NCI-H2171 treated with DMSO at 0.1 percent for 48 hours (cell line): ENCODE measurements at regions not wholly inside any gene's neighbourhood (a gene's known extent, or its start where the extent isn't known, plus 50 kb on each side); places are given as distances from the start of the nearest gene placed in this dataset.
"Not testable (repeated sequence)": the region's sequence is repeated elsewhere in the genome, so short reads cannot be mapped to it uniquely, and the experiment has no call there.

Experiments
- DNase-seq: peaks from one replicate; lab custom pipeline; 2025; lab: John Stamatoyannopoulos, UW

DNA sequence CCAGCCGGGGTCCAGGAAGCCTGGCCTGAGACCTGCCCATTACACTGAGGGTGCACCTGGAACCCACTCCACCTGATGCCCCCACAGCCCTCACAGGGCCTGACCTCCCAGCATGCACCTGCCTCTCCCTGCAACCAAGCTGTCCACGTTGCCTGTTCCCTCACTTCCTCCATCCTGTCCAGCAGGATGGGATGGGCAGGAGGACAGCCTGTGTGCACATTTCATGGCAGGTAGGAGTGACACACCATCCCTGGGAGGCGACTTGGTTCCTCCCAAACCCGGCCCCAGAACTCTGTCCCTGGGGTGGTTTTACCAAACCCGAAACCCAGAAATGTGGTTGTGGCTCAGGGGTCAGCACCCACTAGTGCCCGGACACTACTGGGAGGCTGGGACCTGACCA lies 203.8 kb upstream of the ZNF519 start:
- not testable (repeated sequence) for DNase-seq

DNA sequence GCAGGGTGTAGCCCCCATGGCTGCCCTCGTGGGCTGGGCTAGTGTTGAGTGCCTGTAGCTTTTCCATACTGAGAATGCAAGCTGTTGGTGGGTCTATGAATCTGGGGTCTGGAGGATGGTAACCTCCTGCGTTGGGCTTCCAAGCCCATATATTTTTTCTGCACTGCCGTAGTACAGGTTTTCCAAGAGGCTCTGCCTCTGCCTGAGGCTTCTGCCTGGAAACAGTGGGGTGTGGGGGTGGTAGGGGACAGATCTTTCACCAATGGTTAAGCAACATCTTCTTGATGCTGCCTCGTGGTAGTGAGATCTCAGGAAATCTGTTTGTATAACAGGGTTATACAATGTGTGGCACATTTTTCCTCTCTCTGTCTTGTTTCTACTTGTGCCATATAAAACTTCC lies 189.0 kb upstream of the ZNF519 start:
- DNase-seq = not testable (repeated sequence)

DNA sequence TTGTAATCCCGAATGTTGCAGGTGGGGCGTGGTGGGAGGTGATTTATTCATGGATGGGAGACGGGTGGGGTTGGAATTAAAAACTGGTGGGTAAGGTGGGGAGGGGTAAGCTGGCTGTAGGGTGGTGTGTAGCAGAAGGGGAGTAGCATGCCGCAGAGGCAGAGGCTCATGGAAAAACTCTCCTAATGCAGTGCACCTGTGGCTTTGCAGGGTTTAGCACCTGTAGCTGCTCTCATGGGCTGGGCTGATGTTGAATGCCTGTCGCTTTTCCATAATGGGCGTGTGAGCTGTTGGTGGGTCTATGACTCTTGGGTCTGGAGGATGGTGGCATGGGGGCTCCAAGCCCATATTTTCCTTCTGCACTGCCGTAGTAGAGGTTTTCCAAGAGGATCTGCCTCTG lies 169.0 kb upstream of the ZNF519 start:
- not testable (repeated sequence) for DNase-seq

DNA sequence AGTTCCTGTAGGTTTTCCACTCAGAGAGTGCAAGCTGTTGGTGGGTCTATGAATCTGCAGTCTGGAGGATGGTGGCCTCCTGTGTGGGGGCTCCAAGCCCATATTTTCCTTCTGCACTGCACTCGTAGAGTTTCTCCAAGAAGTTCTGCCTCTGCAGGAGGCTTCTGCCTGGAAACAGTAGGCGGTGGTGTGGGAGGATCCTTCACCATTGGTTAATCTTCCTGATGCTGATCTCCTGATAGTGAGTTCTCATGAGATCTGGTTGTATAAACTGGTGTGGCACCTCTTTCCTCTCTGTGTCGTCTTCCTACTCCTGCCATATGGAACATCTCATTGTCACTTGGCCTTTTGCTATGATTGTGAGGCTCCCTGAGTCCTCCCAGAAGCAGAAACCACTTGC lies 162.8 kb upstream of the ZNF519 start:
- DNase-seq = not testable (repeated sequence)

DNA sequence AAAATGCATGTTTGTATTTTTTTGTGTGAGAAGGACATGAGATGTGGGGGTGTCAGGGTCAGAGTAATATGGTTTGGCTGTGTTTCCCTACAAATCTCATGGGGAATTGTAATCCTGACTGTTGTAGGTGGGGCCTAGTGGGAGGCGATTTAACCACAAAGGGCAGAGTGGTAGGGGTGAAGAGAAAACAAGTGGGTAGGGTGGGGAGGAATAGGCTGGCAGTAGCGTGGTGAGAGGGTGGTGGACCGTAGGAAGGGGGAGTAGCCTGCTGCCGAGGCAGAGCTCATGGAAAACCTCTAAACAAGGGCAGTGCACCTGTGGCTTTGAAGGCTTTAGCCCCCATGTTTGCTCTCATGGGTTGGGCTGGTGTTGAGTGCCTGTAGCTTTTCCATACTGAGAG lies 152.8 kb upstream of the ZNF519 start:
- no peak for DNase-seq

DNA sequence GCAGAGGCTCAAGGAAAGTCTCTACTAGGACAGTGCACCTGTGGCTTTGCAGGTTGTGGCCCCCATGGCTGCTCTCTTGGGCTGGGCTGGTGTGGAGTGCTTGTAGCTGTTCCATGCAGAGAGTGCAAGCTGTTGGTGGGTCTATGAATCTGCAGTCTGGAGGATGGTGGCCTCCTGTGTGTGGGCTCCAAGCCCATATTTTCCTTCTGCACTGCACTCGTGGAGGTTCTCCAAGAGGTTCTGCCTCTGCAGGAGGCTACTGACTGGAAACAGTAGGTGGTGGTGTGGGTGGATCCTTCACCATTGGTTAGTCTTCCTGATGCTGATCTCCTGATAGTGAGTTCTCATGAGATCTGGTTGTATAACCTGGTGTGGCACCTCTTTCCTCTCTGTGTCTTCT lies 143.2 kb upstream of the ZNF519 start:
- DNase-seq = not testable (repeated sequence)

DNA sequence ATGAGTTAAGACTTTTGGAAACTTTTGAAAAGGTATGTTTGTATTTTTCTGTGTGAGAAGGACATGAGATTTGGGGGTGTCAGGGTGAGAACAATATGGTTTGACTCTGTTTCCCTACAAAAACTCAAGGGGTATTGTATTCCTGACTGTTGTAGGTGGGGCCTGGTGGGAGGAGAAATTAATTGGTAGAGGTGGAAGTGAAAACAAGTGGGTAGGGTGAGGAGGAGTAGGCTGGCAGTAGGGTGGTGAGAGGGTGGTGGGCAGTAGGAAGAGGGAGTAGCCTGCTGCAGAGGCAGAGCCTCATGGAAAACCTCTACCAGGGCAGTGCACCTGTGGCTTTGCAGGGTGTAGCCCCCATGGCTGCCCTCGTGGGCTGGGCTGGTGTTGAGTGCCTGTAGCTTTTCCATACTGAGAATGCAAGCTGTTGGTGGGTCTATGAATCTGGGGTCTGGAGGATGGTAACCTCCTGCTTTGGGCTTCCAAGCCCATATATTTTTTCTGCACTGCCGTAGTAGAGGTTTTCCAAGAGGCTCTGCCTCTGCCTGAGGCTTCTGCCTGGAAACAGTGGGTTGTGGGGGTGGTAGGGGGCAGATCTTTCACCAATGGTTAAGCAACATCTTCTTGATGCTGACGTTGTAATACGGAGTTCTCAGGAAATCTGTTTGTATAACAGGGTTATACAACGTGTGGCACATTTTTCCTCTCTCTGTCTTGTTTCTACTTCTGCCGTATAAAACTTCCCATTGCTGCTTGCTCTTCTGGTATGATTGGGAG lies 133.6 kb upstream of the ZNF519 start:
- not testable (repeated sequence) for DNase-seq

DNA sequence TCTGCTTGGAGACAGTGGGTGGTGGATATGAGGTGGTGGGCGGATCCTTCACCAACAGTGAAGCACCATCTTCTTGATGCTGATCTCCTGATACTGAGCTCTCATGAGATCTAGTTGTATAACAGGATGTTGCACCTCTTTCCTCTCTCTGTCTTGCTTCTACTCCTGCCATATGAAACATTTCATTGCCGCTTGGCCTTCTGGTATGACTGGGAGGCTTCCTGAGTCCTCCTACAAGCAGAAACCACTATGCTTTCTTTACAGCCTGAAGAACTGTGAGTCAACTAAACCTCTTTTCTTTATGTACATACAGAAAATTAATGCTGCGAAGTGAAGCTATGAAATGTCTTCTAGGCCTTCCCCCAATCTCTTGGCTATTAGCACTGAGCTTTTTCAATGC lies 130.6 kb upstream of the ZNF519 start:
- DNase-seq = not testable (repeated sequence)

DNA sequence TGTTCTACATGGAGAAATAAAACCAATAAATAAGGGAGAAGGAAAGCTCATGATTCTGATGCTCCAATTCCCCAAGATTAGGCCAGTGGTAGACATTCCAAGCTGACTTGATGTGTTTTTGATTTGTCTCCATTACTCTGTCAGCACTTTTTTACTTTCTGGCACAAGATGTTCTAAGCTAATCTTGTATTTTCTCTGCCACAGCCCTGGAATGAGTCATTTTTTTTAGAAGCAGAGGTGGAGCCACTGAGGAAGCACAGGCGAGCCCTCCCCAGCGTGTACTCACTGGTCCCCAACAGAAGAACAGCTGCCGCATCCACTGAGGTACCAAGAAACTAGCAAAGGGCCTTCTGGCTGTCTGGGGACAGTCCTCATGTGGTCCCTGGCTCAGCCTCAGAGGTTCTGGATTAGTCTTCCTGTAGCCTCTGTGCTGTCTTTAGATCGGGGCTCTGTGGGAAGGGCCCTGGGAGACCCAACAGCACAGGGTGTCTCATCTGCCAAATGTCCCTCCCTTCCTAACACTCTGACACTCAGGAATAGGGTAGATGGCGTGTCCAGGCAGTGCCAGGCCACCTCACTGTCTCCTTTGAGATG lies 117.9 kb upstream of the ZNF519 start:
- DNase-seq = not testable (repeated sequence)

DNA sequence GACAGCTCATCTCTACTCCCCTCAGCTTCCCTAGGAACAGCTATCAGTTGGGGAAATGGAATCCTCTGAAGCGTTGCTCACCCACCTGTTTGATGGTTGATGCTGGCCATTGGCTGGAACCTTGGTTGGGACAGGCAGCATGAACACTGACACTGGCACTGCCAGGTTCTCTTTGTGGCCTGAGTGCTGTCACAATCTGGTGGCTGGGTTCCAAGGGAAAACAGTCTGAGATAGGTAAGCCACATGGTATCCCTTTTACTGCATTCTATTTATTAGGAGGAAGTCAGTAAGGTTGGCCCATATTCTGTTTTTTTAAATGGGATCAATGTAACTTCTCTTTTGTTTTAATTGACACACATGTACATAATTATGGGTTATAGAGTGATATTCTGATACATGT lies 107.0 kb upstream of the ZNF519 start:
- DNase-seq = not testable (repeated sequence)

DNA sequence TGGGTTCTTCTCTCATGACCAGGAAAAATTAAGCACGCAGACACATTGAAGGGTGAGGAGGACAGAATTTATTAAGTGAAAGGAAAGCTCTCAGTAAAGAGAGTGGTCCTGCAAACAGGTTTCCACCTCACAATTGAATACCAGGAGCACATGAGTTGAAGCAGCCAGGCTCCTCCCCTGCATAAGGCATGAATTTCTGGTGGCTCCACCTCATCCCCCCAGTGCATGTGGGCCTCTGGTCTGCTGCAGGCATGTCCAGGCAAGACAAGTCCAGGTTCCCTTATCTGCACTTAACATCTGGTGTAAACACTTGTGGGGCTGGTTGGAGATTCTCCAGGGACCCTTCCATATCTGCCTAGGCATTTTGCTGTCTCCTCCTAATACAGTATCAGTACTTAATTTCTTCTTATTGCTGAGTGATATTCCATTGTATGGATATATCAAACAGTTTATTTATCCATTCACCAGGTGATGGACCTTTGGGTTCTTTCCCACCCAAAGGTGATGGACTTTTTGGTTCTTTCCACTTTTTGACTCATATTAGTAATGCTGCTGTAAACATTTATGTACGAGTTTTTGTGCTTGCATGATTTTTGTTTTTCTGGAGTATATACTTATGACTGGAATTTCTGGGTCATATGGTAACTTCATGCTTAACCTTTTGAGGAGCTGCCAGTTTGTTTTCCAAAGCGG lies 104.3 kb upstream of the ZNF519 start:
- peak; percentile 5 for DNase-seq

DNA sequence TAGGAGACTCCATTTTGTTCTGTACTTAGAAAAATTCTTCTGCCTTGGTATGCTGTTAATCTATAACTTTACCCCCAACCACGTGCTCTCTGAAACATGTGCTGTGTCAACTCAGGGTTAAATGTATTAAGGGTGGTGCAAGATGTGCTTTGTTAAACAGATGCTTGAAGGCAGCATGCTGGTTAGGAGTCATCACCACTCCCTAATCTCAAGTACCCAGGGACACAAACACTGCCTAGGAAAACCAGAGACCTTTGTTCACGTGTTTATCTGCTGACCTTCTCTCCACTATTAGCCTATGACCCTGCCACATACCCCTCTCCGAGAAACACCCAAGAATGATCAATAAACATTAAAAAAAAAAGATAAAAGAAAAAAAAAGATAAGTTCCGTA lies 93.0 kb upstream of the ZNF519 start:
- not testable (repeated sequence) for DNase-seq

DNA sequence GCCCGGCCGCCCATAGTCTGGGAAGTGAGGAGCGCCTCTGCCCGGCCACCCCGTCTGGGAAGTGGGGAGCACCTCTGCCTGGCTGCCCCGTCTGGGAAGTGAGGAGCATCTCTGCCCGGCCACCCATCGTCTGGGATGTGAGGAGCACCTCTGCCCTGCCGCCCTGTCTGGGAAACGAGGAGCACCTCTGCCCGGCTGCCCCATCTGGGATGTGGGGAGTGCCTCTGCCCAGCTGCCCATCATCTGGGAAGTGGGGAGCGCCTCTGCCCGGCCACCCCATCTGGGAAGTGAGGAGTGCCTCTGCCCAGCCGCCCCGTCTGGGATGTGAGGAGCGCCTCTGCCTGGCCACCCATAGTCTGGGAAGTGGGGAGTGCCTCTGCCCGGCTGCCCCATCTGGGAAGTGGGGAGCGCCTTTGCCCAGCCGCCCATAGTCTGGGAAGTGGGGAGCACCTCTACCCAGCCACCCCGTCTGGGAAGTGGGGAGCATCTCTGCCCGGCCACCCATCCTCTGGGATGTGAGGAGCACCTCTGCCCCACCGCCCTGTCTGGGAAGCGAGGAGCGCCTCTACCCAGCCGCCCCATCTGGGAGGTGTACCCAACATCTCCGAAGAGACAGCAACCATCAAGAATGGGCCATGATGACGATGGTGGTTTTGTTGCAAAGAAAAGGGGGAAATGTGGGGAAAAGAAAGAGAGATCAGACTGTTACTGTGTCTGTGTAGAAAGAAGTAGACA lies 92.5 kb upstream of the ZNF519 start:
- not testable (repeated sequence) for DNase-seq

DNA sequence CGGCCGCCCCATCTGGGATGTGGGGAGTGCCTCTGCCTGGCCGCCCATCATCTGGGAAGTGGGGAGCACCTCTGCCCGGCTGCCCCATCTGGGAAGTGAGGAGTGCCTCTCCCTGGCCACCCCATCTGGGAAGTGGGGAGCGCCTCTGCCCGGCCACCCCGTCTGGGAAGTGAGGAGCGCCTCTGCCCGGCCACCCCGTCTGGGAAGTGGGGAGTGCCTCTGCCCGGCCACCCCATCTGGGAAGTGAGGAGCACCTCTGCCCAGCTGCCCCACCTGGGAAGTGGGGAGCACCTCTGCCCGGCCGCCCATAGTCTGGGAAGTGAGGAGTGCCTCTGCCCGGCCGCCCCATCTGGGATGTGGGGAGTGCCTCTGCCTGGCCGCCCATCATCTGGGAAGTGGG lies 91.7 kb upstream of the ZNF519 start:
- DNase-seq = not testable (repeated sequence)

DNA sequence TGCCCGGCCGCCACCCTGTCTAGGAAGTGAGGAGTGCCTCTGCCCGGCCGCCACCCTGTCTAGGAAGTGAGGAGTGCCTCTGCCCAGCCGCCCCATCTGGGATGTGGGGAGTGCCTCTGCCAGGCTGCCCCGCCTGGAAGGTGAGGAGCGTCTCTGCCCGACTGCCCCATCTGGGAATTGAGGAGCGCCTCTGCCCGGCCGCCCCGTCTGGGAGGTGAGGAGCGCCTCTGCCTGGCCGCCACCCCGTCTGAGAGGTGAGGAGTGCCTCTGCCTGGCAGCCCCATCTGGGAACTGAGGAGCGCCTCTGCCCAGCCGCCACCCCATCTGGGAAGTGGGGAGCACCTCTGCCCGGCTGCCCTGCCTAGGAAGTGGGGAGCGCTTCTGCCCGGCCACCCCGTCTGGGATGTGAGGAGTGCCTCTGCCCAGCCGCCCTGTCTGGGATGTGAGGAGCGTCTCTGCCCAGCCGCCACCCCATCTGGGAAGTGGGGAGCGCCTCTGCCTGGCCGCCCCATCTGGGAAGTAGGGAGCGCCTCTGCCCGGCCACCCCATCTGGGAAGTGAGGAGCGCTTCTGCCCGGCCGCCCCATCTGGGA lies 91.1 kb upstream of the ZNF519 start:
- DNase-seq = not testable (repeated sequence)

DNA sequence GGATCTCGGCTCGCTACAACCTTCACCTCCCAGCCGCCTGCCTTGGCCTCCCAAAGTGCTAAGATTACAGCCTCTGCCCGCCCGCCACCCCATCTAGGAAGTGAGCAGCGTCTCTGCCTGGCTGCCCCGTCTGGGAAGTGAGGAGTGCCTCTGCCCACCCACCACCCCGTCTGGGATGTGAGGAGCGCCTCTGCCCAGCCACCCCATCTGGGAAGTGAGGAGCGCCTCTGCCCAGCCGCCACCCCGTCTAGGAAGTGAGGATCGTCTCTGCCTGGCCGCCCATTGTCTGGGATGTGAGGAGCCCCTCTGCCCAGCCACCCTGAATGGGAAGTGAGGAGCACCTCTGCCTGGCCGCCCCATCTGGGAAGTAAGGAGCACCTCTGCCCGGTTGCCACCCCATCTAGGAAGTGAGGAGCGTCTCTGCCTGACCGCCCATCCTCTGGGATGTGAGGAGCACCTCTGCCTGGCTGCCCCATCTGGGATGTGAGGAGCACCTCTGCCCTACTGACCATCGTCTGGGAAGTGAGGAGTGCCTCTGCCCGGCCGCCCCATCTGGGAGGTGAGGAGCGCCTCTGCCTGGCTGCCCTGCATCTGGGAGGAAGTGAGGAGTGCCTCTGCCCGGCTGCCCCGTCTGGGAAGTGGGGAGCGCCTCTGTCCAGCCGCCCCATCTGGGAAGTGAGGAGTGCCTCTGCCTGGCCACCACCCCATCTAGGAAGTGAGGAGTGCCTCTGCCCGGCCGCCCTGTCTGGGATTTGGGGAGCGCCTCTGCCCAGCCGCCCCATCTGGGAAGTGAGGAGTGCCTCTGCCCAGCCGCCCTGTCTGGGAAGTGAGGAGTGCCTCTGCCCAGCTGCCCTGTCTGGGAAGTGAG lies 90.4 kb upstream of the ZNF519 start:
- not testable (repeated sequence) for DNase-seq

DNA sequence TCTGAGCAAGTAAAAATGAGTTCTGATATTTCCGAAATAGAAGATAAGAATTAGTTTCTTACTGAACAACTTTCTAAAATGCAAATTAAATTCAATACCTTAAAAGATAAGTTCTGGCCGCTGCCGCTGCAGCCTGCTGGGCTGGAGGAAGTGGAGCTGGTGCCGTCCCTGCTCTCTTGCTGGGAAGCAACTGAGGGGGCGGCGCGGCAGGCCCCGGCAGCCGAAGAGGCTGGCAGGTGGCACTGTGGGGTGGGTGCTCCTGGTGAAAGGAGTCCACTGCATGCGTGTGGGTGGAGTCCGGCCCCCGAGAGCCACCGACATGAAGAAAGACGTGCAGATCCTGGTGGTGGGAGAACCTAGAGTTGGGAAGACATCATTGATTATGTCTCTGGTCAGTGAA lies 89.5 kb upstream of the ZNF519 start:
- DNase-seq = no peak

DNA sequence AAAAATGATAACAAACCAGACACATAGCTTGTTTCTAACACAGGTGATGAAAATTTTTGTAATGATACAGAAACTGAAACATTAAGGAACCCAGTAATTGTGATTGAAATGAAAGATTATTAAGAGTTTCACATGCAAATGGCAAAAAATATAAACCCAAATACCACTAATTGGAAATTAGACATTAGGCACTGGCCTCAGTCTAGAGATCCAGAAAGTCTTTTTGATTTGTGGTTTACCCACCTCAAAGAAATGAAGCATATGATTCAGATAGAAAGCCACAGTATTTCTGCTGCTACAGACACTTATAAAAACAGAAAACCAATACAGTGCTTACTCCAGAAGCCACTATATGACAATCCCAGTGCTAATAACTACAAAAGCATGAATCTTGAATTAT lies 83.7 kb upstream of the ZNF519 start:
- DNase-seq = not testable (repeated sequence)

DNA sequence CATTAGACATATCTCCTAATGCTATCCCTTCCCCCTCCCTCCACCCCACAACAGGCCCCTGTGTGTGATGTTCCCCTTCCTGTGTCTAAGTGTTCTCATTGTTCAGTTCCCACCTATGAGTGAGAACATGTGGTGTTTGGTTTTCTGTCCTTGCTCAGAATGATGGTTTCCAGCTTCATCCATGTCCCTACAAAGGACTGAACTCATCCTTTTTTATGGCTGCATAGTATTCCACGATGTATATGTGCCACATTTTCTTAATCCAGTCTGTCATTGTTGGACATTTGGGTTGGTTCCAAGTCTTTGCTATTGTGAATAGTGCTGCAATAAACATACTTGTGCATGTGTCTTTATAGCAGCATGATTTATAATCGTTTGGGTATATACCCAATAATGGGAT lies 71.2 kb upstream of the ZNF519 start:
- not testable (repeated sequence) for DNase-seq

DNA sequence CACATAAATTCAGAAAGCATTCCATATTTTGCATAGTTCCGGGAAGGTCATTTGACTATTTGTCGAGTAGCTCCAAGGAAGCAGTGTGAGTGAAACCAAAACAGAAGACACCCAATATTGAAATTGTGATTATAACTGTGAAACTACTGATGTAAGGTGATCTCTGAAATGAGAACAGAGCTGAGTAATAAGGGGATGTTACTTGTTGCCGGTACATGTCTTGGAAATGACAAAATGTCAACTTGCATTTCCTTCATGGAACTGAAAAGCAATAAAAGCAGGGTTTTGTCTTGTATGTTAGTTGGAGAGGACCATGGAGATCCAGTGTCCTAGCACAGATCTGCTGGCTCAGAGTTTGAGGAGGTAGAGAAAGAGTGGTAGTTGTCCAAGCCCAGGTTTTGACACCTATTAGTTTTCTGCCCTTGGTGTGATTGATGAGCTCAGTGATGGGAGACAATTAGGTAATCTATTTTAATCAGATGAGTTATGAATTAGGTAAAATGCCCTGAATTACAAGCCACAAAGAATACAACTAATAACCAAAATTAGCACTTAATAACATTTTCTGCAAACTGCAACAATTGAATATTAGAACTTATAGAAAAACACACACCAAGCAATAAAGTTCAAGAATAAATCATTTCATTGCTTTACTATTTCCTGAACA lies 58.7 kb upstream of the ZNF519 start:
- not testable (repeated sequence) for DNase-seq
